MM.1S (cell line): ENCODE measurements at regions not wholly inside any gene's neighbourhood (a gene's known extent, or its start where the extent isn't known, plus 50 kb on each side); places are given as distances from the start of the nearest gene placed in this dataset.

Experiments used
- DNase-seq: peaks from one replicate; pipeline ENCODE4 v3.0.0-alpha.2; 2015
- H2AFZ ChIP-seq: fragments of 300-600 bp; sonication (generic); 2 replicates; pipeline ENCODE4 v1.6.0; 2016; ENCODE audit warnings: antibody characterized with exemption, low read length
- H3F3A ChIP-seq: fragments of 300-600 bp; sonication (generic); 2 replicates; pipeline ENCODE4 v1.6.1; 2016; ENCODE audit warnings: mild to moderate bottlenecking, antibody characterized with exemption, low read length, moderate library complexity, mixed read lengths; ENCODE audit not compliant: insufficient read depth
- H3K27ac ChIP-seq: fragments of 300-600 bp; sonication (generic); 2 replicates; pipeline ENCODE4 v1.5.1; 2016; ENCODE audit warnings: mild to moderate bottlenecking, low read length
- H3K27me3 ChIP-seq: fragments of 300-600 bp; sonication (generic); replicated peaks from 2 replicates; pipeline ENCODE4 v1.6.0; 2016; ENCODE audit warnings: low read length; ENCODE audit not compliant: insufficient read depth
- H3K36me3 ChIP-seq: fragments of 300-600 bp; sonication (generic); replicated peaks from 2 replicates; pipeline ENCODE4 v1.6.1; 2016; ENCODE audit warnings: mild to moderate bottlenecking, low read length, mixed read lengths; ENCODE audit not compliant: insufficient read depth
- H3K4me1 ChIP-seq: fragments of 300-600 bp; sonication (generic); 2 replicates; pipeline ENCODE4 v1.6.1; 2016; ENCODE audit warnings: low read length, mixed read lengths
- H3K4me2 ChIP-seq: fragments of 300-600 bp; sonication (generic); 2 replicates; pipeline ENCODE4 v1.6.0; 2016; ENCODE audit warnings: low read depth, low read length
- H3K4me3 ChIP-seq: fragments of 300-600 bp; sonication (generic); 2 replicates; pipeline ENCODE4 v1.5.1; 2016; ENCODE audit warnings: low read length, mixed read lengths
- H3K79me2 ChIP-seq: fragments of 300-600 bp; sonication (generic); 2 replicates; pipeline ENCODE4 v1.6.1; 2016; ENCODE audit warnings: mixed run types, low read length, mixed read lengths
- H3K9ac ChIP-seq: fragments of 300-600 bp; sonication (generic); 2 replicates; pipeline ENCODE4 v1.6.1; 2016; ENCODE audit warnings: low read length, mixed read lengths
- H3K9me2 ChIP-seq: fragments of 300-600 bp; sonication (generic); replicated peaks from 2 replicates; pipeline ENCODE4 v1.6.1; 2016; ENCODE audit warnings: mild to moderate bottlenecking, low read length, mixed read lengths; ENCODE audit not compliant: insufficient read depth
- H3K9me3 ChIP-seq: fragments of 300-600 bp; sonication (generic); replicated peaks from 2 replicates; pipeline ENCODE4 v1.6.1; 2016; ENCODE audit warnings: mild to moderate bottlenecking, low read length, mixed read lengths; ENCODE audit not compliant: insufficient read depth
- H4K20me1 ChIP-seq: fragments of 300-600 bp; sonication (generic); 2 replicates; pipeline ENCODE4 v1.6.1; 2016; ENCODE audit warnings: mild to moderate bottlenecking, low read length, moderate library complexity, mixed read lengths; ENCODE audit not compliant: insufficient read depth
- EZH2 ChIP-seq: fragments of 300-600 bp; sonication (generic); optimal IDR thresholded peaks from 2 replicates; pipeline ENCODE3; 2017; ENCODE audit warnings: low read depth, mild to moderate bottlenecking, antibody characterized with exemption, low read length, mixed read lengths
- EZH2phosphoT487 ChIP-seq: fragments of 300-600 bp; sonication (generic); IDR thresholded peaks from 2 replicates; pipeline ENCODE4 v1.6.1; 2018; ENCODE audit warnings: antibody characterized with exemption, low read length
- TF ChIP-seq, protein P1 (sequence below): fragments of 300-600 bp; sonication (generic); IDR thresholded peaks from 2 replicates; pipeline ENCODE4 v1.5.1; 2016; ENCODE audit warnings: antibody characterized with exemption, low read length, mixed read lengths

DNA sequence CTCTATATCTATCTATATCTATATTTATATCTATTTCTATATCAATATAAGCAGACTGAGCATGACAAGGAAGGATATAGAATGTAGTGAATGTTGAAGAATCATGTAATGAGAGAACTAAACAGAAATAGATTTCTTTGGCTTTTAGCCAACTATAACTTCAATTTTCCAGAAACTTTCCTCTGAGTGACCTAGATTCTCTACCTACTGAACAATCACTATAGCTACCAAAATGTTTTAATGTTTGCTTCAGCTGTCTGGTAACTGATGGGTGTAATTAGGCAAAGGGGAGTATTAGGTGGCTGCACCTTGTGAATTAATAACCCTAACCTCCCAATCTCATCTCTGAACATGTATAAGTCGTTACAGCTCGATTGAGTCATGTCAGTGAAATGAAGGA is 76.4 kb upstream of the ROBO1 start:
- Histone ChIP-seq H3K9me2 (no peaks in the 10 kb centered on the region), H3K27ac (no peak overlapping the region), H2AFZ (no peak overlapping the region), H3K9me3 (no peaks in the 10 kb centered on the region), H3K4me1 (0 out of 2 replicates have a peak, but pooled peaks cover 3% of the 10 kb centered on the region), H3F3A (no peaks in the 10 kb centered on the region), H3K79me2 (no peaks in the 10 kb centered on the region), H3K9ac (no peak overlapping the region), H3K27me3 (no peaks in the 10 kb centered on the region), H3K4me2 (no peak overlapping the region), H3K4me3 (no peak overlapping the region), H3K36me3 (no peaks in the 10 kb centered on the region), H4K20me1 (no peaks in the 10 kb centered on the region)
- DNase-seq, result no peak
- no peak for TF ChIP-seq EZH2phosphoT487
- TF ChIP-seq, protein P1, sequence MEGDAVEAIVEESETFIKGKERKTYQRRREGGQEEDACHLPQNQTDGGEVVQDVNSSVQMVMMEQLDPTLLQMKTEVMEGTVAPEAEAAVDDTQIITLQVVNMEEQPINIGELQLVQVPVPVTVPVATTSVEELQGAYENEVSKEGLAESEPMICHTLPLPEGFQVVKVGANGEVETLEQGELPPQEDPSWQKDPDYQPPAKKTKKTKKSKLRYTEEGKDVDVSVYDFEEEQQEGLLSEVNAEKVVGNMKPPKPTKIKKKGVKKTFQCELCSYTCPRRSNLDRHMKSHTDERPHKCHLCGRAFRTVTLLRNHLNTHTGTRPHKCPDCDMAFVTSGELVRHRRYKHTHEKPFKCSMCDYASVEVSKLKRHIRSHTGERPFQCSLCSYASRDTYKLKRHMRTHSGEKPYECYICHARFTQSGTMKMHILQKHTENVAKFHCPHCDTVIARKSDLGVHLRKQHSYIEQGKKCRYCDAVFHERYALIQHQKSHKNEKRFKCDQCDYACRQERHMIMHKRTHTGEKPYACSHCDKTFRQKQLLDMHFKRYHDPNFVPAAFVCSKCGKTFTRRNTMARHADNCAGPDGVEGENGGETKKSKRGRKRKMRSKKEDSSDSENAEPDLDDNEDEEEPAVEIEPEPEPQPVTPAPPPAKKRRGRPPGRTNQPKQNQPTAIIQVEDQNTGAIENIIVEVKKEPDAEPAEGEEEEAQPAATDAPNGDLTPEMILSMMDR, result no peak
- TF ChIP-seq EZH2, result no peak

DNA sequence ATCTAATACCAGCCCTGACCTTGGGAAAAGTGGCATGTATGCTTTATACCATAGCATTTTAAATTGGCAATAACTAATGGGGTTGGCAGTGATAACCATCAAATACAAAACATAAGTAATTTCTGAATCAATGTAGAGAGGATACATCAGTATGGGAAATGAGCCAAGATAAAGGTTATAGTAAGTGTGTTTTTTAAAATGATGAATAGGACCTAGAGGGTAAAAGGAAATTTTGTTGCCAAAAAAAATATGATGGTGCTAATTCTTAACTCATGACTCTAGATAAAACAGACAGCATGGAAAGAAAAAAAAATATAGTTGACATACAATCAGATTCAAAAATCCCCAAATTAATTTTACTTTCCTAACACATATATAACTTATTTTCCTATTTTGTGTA is 75.4 kb upstream of the ROBO1 start:
- TF ChIP-seq EZH2, result no peak
- TF ChIP-seq EZH2phosphoT487, result no peak
- TF ChIP-seq, protein P1, result no peak

DNA sequence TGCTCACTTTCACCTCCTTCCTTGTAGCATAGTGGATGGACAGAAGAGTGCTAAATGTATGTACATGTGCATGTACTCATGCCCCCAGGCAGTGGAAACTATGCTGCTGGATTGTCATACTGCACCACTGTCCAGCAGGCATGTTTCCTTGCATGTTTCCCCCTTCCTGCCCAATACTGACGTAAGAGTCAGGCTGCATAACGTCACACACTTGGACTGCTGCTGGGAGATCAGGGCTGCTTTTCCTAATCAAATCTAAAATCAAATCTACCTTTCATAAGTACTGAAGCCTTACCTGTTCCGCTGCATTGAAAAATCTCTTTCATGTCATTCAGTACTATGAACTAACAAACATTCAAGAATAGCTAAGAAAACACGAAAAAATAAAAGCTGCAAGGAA is 67.9 kb upstream of the ROBO1 start:
- no peaks in the 10 kb centered on the region for H3K4me1 ChIP-seq
- no peaks in the 10 kb centered on the region for H3K27me3 ChIP-seq
- H3K79me2 ChIP-seq, result no peaks in the 10 kb centered on the region
- H3K27ac ChIP-seq, result no peak overlapping the region
- H3K4me2 ChIP-seq, result no peak overlapping the region
- DNase-seq, result no peak
- H4K20me1 ChIP-seq, result no peaks in the 10 kb centered on the region
- no peak overlapping the region for H3K9ac ChIP-seq
- no peaks in the 10 kb centered on the region for H3K9me3 ChIP-seq
- no peaks in the 10 kb centered on the region for H3K36me3 ChIP-seq
- H2AFZ ChIP-seq, result no peak overlapping the region
- no peak overlapping the region for H3K4me3 ChIP-seq
- TF ChIP-seq, protein P1, result no peak
- no peak for TF ChIP-seq EZH2
- TF ChIP-seq EZH2phosphoT487, result no peak
- H3K9me2 ChIP-seq, result no peaks in the 10 kb centered on the region
- H3F3A ChIP-seq, result no peaks in the 10 kb centered on the region

More for the DNA sequence above, 75.4 kb upstream of the ROBO1 start:
- no peak for DNase-seq
- Histone ChIP-seq H3K9me2 (no peaks in the 10 kb centered on the region), H3K36me3 (no peaks in the 10 kb centered on the region), H3F3A (no peaks in the 10 kb centered on the region), H3K27me3 (no peaks in the 10 kb centered on the region), H3K9me3 (no peaks in the 10 kb centered on the region), H2AFZ (no peak overlapping the region), H3K27ac (no peak overlapping the region), H3K4me1 (0 out of 2 replicates have a peak, but pooled peaks cover 3% of the 10 kb centered on the region), H3K4me3 (no peak overlapping the region), H3K4me2 (no peak overlapping the region), H3K9ac (no peak overlapping the region), H3K79me2 (no peaks in the 10 kb centered on the region), H4K20me1 (no peaks in the 10 kb centered on the region)
